IPS DF 6.9 (cell line): ENCODE measurements at regions not wholly inside any gene's neighbourhood (a gene's known extent, or its start where the extent isn't known, plus 50 kb on each side); places are given as distances from the start of the nearest gene placed in this dataset.

Source experiments
- DNase-seq: peaks from one replicate; pipeline ENCODE4 v3.0.0-alpha.2; 2013; ENCODE audit warnings: low read depth, low spot score
- H3K27ac ChIP-seq: one replicate; pipeline ENCODE4 v1.5.1; 2013; ENCODE audit warnings: low read length, control low read depth
- H3K27me3 ChIP-seq: 2 replicates; pipeline ENCODE4 v1.6.1; 2013; ENCODE audit warnings: mild to moderate bottlenecking, low read length; ENCODE audit not compliant: control insufficient read depth, insufficient read depth
- H3K36me3 ChIP-seq: 2 replicates; pipeline ENCODE4 v1.6.1; 2013; ENCODE audit warnings: low read length; ENCODE audit not compliant: control insufficient read depth, insufficient read depth
- H3K4me1 ChIP-seq: 2 replicates; pipeline ENCODE4 v1.6.1; 2013; ENCODE audit warnings: low read length; ENCODE audit not compliant: control insufficient read depth, insufficient read depth
- H3K4me3 ChIP-seq: 2 replicates; pipeline ENCODE4 v1.5.1; 2013; ENCODE audit warnings: mild to moderate bottlenecking, low read length
- H3K9me3 ChIP-seq: 2 replicates; pipeline ENCODE4 v1.6.1; 2013; ENCODE audit warnings: low read length, inconsistent platforms; ENCODE audit not compliant: control insufficient read depth, insufficient read depth
- WGBS: extraction: QIAGEN DNeasy Blood & Tissue Kit; methylation state at CpG from one replicate; pipeline ENCODE4 v1.1.7; 2013; ENCODE audit warnings: mixed read lengths, missing lambda C conversion rate; ENCODE audit not compliant: insufficient read length, insufficient coverage; 5-methylcytosine and 5-hydroxymethylcytosine counted together

- peaks cover 3% of the 10 kb centered on the region; the same call in 1 of the 2 replicates for H3K9me3 ChIP-seq
- WGBS = no CpG with 5 or more reads among the region's 4 CpGs
- no peak overlapping the region for H3K4me3 ChIP-seq
- H3K27ac ChIP-seq = no peak overlapping the region
- H3K27me3 ChIP-seq = no peaks in the 10 kb centered on the region
- no peak for DNase-seq
- H3K36me3 ChIP-seq = no peaks in the 10 kb centered on the region
- no peaks in the 10 kb centered on the region for H3K4me1 ChIP-seq
Measured at GRCh38 chr4:63396269-63396668, 1013.0 kb downstream of the TECRL start.

DNA sequence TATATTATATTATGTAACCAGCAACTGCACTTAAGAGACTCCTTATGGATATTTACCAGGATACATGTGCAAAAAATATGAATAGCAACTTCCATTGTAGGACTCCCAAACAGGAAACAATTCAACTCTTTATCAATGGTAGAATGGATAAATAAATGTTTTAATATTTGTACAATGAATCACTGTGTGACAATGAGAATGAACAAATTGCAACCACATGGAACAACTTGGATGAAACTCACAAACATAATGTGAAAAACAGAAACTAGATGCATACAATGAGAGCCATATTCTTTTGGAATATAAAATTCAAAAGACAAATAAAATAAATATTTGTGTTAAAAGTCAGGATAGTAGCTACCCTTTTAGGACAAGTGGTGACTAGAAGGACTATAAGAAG, 1015.7 kb downstream of the TECRL start:
- Histone ChIP-seq H3K4me1 (no peaks in the 10 kb centered on the region), H3K27me3 (no peaks in the 10 kb centered on the region), H3K9me3 (peaks cover 3% of the 10 kb centered on the region; the same call in 1 of the 2 replicates), H3K27ac (no peak overlapping the region), H3K4me3 (no peak overlapping the region), H3K36me3 (no peaks in the 10 kb centered on the region)
- DNase-seq = no peak

DNA sequence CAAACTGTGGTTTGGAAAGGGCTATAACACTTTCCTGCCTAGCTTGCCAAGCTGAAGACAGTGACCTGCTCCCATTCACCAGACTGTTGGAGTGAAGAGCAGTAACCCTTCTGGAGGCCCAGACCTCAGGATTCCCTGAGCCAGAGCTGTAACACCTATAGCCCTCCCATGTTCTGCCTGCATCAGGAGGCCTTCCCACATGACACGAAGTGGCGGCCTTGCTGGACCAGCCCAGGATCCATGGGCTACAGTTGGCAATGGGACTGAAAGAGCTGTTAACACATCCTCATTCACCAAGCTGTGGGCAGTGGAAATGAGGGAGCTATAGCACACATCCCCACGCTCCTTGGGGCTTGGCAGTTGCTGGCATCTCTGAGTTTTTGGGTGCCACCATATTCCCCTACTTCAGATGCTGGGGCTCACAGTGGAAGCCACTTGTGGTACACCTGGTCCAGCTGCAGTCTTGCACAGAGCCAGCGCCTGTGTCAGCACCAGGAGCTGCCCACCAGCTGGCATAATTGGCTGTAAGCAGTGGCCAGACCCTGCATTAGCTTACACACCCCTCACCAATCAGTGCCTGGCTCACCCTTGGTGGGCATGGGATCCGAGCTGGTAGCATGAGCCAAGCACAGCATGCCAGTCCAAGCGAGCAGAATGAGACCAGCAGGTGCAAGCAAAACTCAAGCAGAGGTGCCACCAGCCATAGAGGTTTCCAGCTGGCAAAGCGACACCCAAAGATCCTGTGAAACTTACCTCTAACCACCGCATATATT, 1029.3 kb downstream of the TECRL start:
- no peak for DNase-seq
- Histone ChIP-seq H3K4me3 (no peak overlapping the region), H3K27ac (no peak overlapping the region), H3K27me3 (no peaks in the 10 kb centered on the region), H3K36me3 (no peaks in the 10 kb centered on the region), H3K4me1 (no peaks in the 10 kb centered on the region), H3K9me3 (no peaks in the 10 kb centered on the region)
- 100% methylated on average over 1 of the region's 8 CpGs for WGBS

DNA sequence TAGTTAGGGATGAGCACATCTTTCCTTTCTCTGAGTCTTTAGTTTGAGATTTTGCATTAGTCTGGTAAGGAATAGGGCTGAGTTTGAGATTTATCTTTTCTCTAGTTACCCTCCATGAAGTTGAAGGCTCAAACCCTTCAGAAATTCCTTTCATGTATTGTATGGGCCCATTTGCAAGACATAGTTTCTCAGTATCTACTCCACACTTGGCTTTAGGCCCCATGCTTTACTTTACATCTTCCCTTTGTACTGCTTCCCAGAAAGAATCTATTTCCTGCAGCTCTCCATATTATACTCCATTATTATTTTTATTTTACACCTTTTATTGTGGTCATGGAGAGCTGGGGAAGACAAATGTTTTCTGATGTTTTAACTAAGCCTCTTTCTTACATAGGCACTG, 1038.2 kb downstream of the TECRL start:
- Histone ChIP-seq H3K27me3 (no peaks in the 10 kb centered on the region), H3K4me1 (no peaks in the 10 kb centered on the region), H3K9me3 (no peaks in the 10 kb centered on the region), H3K4me3 (no peak overlapping the region), H3K36me3 (no peaks in the 10 kb centered on the region), H3K27ac (no peak overlapping the region)
- no peak for DNase-seq

DNA sequence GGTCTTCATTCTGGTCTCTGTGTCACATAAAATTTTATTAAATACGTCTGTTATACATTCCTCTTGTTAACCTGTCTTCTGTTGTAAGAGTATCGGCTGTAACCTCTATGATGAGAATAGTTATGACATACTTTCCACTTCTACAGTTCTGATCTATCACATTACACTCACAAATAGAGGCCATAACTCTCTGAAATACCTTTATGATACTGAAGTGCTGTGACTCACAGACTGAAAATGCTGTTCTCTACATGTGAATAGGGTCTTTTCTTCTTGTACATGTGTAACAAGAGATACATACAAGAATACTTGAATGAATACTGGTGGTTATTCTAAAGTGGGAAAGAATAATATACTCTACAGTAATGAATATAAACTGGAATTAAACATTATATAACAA, 1047.6 kb downstream of the TECRL start:
- Histone ChIP-seq H3K27ac (no peak overlapping the region), H3K9me3 (no peaks in the 10 kb centered on the region), H3K27me3 (no peaks in the 10 kb centered on the region), H3K4me1 (no peaks in the 10 kb centered on the region), H3K4me3 (no peak overlapping the region), H3K36me3 (no peaks in the 10 kb centered on the region)
- DNase-seq = no peak
- no CpG with 5 or more reads among the region's 2 CpGs for WGBS

GRCh38 chr4:63361066-63361465, 1048.2 kb downstream of the TECRL start:
- DNase-seq = no peak
- no CpG with 5 or more reads among the region's 3 CpGs for WGBS
- no peaks in the 10 kb centered on the region for H3K27me3 ChIP-seq
- no peaks in the 10 kb centered on the region for H3K9me3 ChIP-seq
- H3K27ac ChIP-seq = no peak overlapping the region
- H3K4me1 ChIP-seq = no peaks in the 10 kb centered on the region
- H3K36me3 ChIP-seq = no peaks in the 10 kb centered on the region
- H3K4me3 ChIP-seq = no peak overlapping the region

DNA sequence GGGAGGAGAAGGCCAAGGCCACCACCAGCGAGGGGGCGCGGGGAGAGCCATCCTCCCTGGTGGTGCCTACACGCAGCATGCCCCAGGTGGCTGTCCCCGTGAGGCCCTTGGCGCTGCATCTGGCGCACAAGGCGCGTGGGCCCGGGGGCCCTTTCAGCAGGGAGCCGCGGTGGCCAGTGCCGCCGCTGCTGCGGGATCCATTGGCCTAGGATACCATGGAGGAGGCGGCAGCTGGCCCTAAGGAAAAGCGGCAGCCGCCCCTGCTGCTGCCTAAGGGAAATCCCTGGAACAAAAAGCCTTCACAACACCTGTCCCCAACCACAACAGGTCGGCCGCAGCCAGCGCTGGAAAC, 1059.6 kb downstream of the TECRL start:
- Histone ChIP-seq H3K4me1 (no peaks in the 10 kb centered on the region), H3K9me3 (no peaks in the 10 kb centered on the region; the same call in 1 of the 2 replicates), H3K36me3 (no peaks in the 10 kb centered on the region; the same call in 1 of the 2 replicates), H3K27ac (no peak overlapping the region), H3K27me3 (no peaks in the 10 kb centered on the region), H3K4me3 (no peak overlapping the region)
- WGBS = no CpG with 5 or more reads among the region's 21 CpGs
- no peak for DNase-seq

- Histone ChIP-seq H3K4me3 (no peak overlapping the region), H3K27ac (no peak overlapping the region), H3K9me3 (no peaks in the 10 kb centered on the region; the same call in 1 of the 2 replicates), H3K27me3 (no peaks in the 10 kb centered on the region), H3K4me1 (no peaks in the 10 kb centered on the region), H3K36me3 (no peaks in the 10 kb centered on the region; the same call in 1 of the 2 replicates)
- DNase-seq = no peak
- no CpG with 5 or more reads among the region's 58 CpGs for WGBS
Measured at GRCh38 chr4:63348735-63349673, 1060.2 kb downstream of the TECRL start.

DNA sequence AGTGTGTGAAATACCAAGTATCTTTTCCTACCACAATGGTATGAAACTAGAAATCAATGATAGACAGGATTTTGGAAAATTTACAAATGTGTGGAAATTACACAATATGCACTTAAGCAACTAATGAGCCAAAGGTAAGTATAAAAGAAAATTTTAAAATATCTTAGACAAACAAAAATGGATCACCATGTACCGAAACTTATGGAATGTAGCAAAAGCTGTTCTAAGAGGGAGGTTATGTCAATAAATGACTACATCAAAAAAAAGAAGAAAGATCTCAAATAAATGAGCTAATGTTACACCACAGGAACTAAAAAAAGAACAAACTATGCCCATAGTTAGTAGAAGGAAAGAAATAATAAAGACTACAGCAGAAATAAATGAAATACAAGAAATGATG, 1084.1 kb downstream of the TECRL start:
- H3K27ac ChIP-seq = no peak overlapping the region
- DNase-seq = no peak
- no peak overlapping the region for H3K4me3 ChIP-seq
- no peaks in the 10 kb centered on the region for H3K36me3 ChIP-seq
- H3K9me3 ChIP-seq = no peaks in the 10 kb centered on the region; the same call in 1 of the 2 replicates
- WGBS = no CpG with 5 or more reads among the region's 1 CpG
- H3K4me1 ChIP-seq = no peaks in the 10 kb centered on the region; the same call in 1 of the 2 replicates
- no peaks in the 10 kb centered on the region for H3K27me3 ChIP-seq

- Histone ChIP-seq H3K4me1 (no peaks in the 10 kb centered on the region), H3K27me3 (no peaks in the 10 kb centered on the region), H3K9me3 (no peaks in the 10 kb centered on the region), H3K36me3 (no peaks in the 10 kb centered on the region), H3K4me3 (no peak overlapping the region), H3K27ac (no peak overlapping the region)
- no peak for DNase-seq
- WGBS = no CpG with 5 or more reads among the region's 1 CpG
Measured at GRCh38 chr4:63316633-63317032, 1092.6 kb downstream of the TECRL start.
